Thyroid gland (tissue), 4 donors: ENCODE measurements at regions not wholly inside any gene's neighbourhood (a gene's known extent, or its start where the extent isn't known, plus 50 kb on each side); places are given as distances from the start of the nearest gene placed in this dataset.

Source experiments
- DNase-seq, 2 donors: peaks; one replicate each; pipeline ENCODE4 v3.0.0-alpha.2; 2019
- H3K27ac ChIP-seq, 3 donors: fragments of 200-600 bp; sonication (generic); 1 replicate in 2 of 3; 2 replicates in 1 of 3; pipeline ENCODE4 v1.5.1; 2016 to 2019; ENCODE audit warnings: mild to moderate bottlenecking in 1 of 3, moderate library complexity in 1 of 3
- H3K27me3 ChIP-seq: fragments of 200-600 bp; sonication (generic); one replicate; pipeline ENCODE4 v1.5.1; 2019
- H3K36me3 ChIP-seq, 2 donors: fragments of 200-600 bp; sonication (generic); one replicate each; pipeline ENCODE4 v1.5.1; 2016 to 2019
- H3K4me1 ChIP-seq, 2 donors: fragments of 200-600 bp; sonication (generic); one replicate each; pipeline ENCODE4 v1.5.1; 2017 to 2019
- H3K4me3 ChIP-seq, 3 donors: fragments of 200-600 bp; sonication (generic); replicated peaks in 1 of 3; 1 replicate in 2 of 3; 2 replicates in 1 of 3; pipeline ENCODE4 v1.5.1; 2016; ENCODE audit warnings: mild to moderate bottlenecking in 1 of 3
- H3K9me3 ChIP-seq: fragments of 200-600 bp; sonication (generic); one replicate; pipeline ENCODE4 v1.5.1; 2017
- CTCF ChIP-seq, 6 experiments: fragments of 200-600 bp in 3 of 6; fragments of 450-650 bp in 3 of 6; sonication (generic) in 3 of 6; IDR thresholded peaks; one replicate each; pipeline ENCODE4 v1.5.1; 2016 to 2019; ENCODE audit warnings: antibody characterized with exemption in 6 of 6, mild to moderate bottlenecking in 2 of 6, inconsistent platforms in 1 of 6, moderate library complexity in 1 of 6
- POLR2A ChIP-seq, 2 donors: fragments of 450-650 bp; IDR thresholded peaks; one replicate each; pipeline ENCODE4 v1.6.1; 2017; ENCODE audit warnings: antibody characterized with exemption in 2 of 2, mild to moderate bottlenecking in 2 of 2, moderate library complexity in 1 of 2
- WGBS, 2 donors: methylation state at CpG; one replicate each; pipeline ENCODE4 v1.1.5; 2017; 5-methylcytosine and 5-hydroxymethylcytosine counted together
- intact Hi-C: fragments of 100-400 bp; cut with DNase I; formaldehyde crosslinking; loops from one replicate; pipeline ENCODE4 v1.15.1; 2023

DNA sequence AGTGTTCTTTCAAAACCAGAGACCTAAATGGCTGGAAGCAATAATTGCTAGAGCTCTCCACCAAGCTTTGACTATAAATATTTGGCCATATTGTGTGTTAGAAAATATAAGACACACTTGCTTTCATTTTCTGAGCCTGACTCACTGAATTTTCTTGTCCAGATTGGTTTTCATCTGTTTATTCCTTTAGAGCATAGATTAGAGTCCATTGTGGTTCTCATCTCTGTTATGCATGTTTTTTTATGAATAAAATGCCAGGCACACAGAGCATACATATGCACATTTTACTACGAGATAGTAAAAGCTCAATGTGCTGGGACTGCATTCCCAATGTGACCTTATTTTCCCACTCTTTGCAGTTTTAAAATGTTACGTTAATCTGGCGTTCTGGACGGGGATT, 115.3 kb upstream of the MLIP start:
- no peak for DNase-seq
- H3K4me3 ChIP-seq: no peak overlapping the region
- H3K27me3 ChIP-seq: no peaks in the 10 kb centered on the region
- H3K9me3 ChIP-seq: no peaks in the 10 kb centered on the region
- H3K4me1 ChIP-seq: no peaks in the 10 kb centered on the region
- no peak overlapping the region for H3K27ac ChIP-seq
- 91 to 92% methylated on average over 4 of the region's 4 CpGs for WGBS, 2 donors
- H3K36me3 ChIP-seq: no peaks in the 10 kb centered on the region
- TF ChIP-seq CTCF (IDR thresholded peaks at IDR 0.05) (no peak), POLR2A (IDR thresholded peaks at IDR 0.05) (no peak)
- intact Hi-C loops: no loop called here

DNA sequence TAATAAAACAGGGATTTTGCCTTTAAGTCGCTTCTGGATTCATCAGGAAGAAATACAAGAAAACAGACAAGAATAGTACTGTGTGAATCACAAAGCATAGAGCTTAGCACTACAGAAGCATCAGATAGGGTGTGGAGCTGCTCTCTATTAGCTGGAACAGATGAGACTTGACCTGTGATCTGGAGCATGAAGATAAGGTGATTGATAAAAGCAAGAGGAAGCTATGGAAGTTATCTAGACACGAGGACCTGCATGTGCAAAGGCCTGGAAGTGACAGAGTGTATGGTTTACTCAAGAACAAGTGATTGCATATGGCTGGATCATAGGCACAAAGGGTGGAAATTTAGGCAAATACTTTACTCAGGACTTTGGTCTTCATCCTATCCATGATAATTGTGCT, 112.9 kb upstream of the MLIP start:
- Histone ChIP-seq H3K4me1 (no peaks in the 10 kb centered on the region), H3K9me3 (no peaks in the 10 kb centered on the region), H3K27me3 (no peaks in the 10 kb centered on the region), H3K36me3 (no peaks in the 10 kb centered on the region), H3K27ac (no peak overlapping the region), H3K4me3 (no peak overlapping the region)
- intact Hi-C loops: no loop called here
- TF ChIP-seq CTCF (IDR thresholded peaks at IDR 0.05) (no peak), POLR2A (IDR thresholded peaks at IDR 0.05) (no peak)
- no peak for DNase-seq
- 81 to 84% methylated on average over 2 of the region's 2 CpGs for WGBS, 2 donors

- no peak overlapping the region for H3K27ac ChIP-seq
- no peak for DNase-seq
- H3K4me1 ChIP-seq: no peaks in the 10 kb centered on the region
- no peak for TF ChIP-seq POLR2A (IDR thresholded peaks at IDR 0.05)
- no peak for TF ChIP-seq CTCF (IDR thresholded peaks at IDR 0.05)
- no peak overlapping the region for H3K4me3 ChIP-seq
- no peaks in the 10 kb centered on the region for H3K36me3 ChIP-seq
- intact Hi-C loops: no loop called here
- no peaks in the 10 kb centered on the region for H3K9me3 ChIP-seq
- no peaks in the 10 kb centered on the region for H3K27me3 ChIP-seq
- 97 to 98% methylated on average over 8 of the region's 8 CpGs for WGBS, 2 donors
Measured at GRCh38 chr6:53999088-53999755, 112.0 kb upstream of the MLIP start.

GRCh38 chr6:54002116-54002515, 109.1 kb upstream of the MLIP start:
- Histone ChIP-seq H3K4me3 (no peak overlapping the region), H3K27me3 (no peaks in the 10 kb centered on the region), H3K4me1 (no peaks in the 10 kb centered on the region), H3K36me3 (no peaks in the 10 kb centered on the region), H3K9me3 (no peaks in the 10 kb centered on the region), H3K27ac (no peak overlapping the region)
- TF ChIP-seq CTCF (IDR thresholded peaks at IDR 0.05): no peak
- TF ChIP-seq POLR2A (IDR thresholded peaks at IDR 0.05): no peak
- intact Hi-C loops: no loop called here
- no peak for DNase-seq
- 93 to 97% methylated on average over 1 of the region's 1 CpG for WGBS, 2 donors

- Histone ChIP-seq H3K27ac (no peak overlapping the region), H3K9me3 (no peaks in the 10 kb centered on the region), H3K4me3 (no peak overlapping the region), H3K4me1 (no peaks in the 10 kb centered on the region), H3K27me3 (no peaks in the 10 kb centered on the region), H3K36me3 (no peaks in the 10 kb centered on the region)
- no peak for DNase-seq
- TF ChIP-seq CTCF (IDR thresholded peaks at IDR 0.05) (no peak), POLR2A (IDR thresholded peaks at IDR 0.05) (no peak)
- 76 to 83% methylated on average over 1 of the region's 1 CpG for WGBS, 2 donors
- intact Hi-C loops: no loop called here
Measured at GRCh38 chr6:54003316-54003715, 107.9 kb upstream of the MLIP start.
